ENCODE measurements at regions not wholly inside any gene's neighbourhood (a gene's known extent, or its start where the extent isn't known, plus 50 kb on each side); places are given as distances from the start of the nearest gene placed in this dataset.

- TF ChIP-seq CTCF (conservative IDR thresholded peaks at IDR 0.05), result no peak
- H3K27ac ChIP-seq, result peak overlapping the region; percentile 59
Measured at GRCh38 chr3:74479915-74480314, 134.5 kb downstream of the CNTN3 start.

GRCh38 chr3:74470313-74470712, 144.1 kb downstream of the CNTN3 start:
- H3K27ac ChIP-seq, result no peak overlapping the region
- TF ChIP-seq CTCF (conservative IDR thresholded peaks at IDR 0.05), result no peak

- no peak for TF ChIP-seq CTCF (conservative IDR thresholded peaks at IDR 0.05)
- H3K27ac ChIP-seq, result no peak overlapping the region
Measured at GRCh38 chr3:74469713-74470112, 144.7 kb downstream of the CNTN3 start.

GRCh38 chr3:74469151-74469550, 145.3 kb downstream of the CNTN3 start:
- no peak for TF ChIP-seq CTCF (conservative IDR thresholded peaks at IDR 0.05)
- H3K27ac ChIP-seq, result no peak overlapping the region

GRCh38 chr3:74465715-74466410, 148.6 kb downstream of the CNTN3 start:
- no peak for TF ChIP-seq CTCF (conservative IDR thresholded peaks at IDR 0.05)

GRCh38 chr3:74463515-74463914, 150.9 kb downstream of the CNTN3 start:
- TF ChIP-seq CTCF (conservative IDR thresholded peaks at IDR 0.05), result no peak
- H3K27ac ChIP-seq, result no peak overlapping the region

More at GRCh38 chr3:74465715-74466410, 148.6 kb downstream of the CNTN3 start:
- H3K27ac ChIP-seq, result no peak overlapping the region

- H3K27ac ChIP-seq, result no peak overlapping the region
- TF ChIP-seq CTCF (conservative IDR thresholded peaks at IDR 0.05), result no peak
Measured at GRCh38 chr3:74456166-74456565, 158.3 kb downstream of the CNTN3 start.
